ENCODE measurements at regions not wholly inside any gene's neighbourhood (a gene's known extent, or its start where the extent isn't known, plus 50 kb on each side); places are given as distances from the start of the nearest gene placed in this dataset.

GRCh38 chr1:106705971-106706370, 350.5 kb upstream of the PRMT6 start:
- Histone ChIP-seq H3K4me3 (ENCODE audit: low read length) (no peak overlapping the region), H3K4me1 (ENCODE audit: insufficient read depth, low read length) (no peaks in the 10 kb centered on the region), H3K27me3 (ENCODE audit: insufficient read depth, low read length) (no peaks in the 10 kb centered on the region), H3K9me3 (ENCODE audit: low read length) (no peaks in the 10 kb centered on the region), H3K36me3 (ENCODE audit: insufficient read depth, low read length) (no peaks in the 10 kb centered on the region), H2AFZ (ENCODE audit: low read depth, low read length) (no peak overlapping the region)

- Histone ChIP-seq H2AFZ (ENCODE audit: low read depth, low read length) (no peak overlapping the region), H3K36me3 (ENCODE audit: insufficient read depth, low read length) (no peaks in the 10 kb centered on the region), H3K4me3 (ENCODE audit: low read length) (no peak overlapping the region), H3K9me3 (ENCODE audit: low read length) (no peaks in the 10 kb centered on the region), H3K4me1 (ENCODE audit: insufficient read depth, low read length) (no peaks in the 10 kb centered on the region), H3K27me3 (ENCODE audit: insufficient read depth, low read length) (no peaks in the 10 kb centered on the region)
Measured at GRCh38 chr1:106717591-106717990, 338.9 kb upstream of the PRMT6 start.

- Histone ChIP-seq H2AFZ (ENCODE audit: low read depth, low read length) (no peak overlapping the region), H3K9me3 (ENCODE audit: low read length) (no peaks in the 10 kb centered on the region), H3K4me1 (ENCODE audit: insufficient read depth, low read length) (no peaks in the 10 kb centered on the region), H3K27me3 (ENCODE audit: insufficient read depth, low read length) (no peaks in the 10 kb centered on the region), H3K4me3 (ENCODE audit: low read length) (no peak overlapping the region), H3K36me3 (ENCODE audit: insufficient read depth, low read length) (no peaks in the 10 kb centered on the region)
Measured at GRCh38 chr1:106721790-106722189, 334.7 kb upstream of the PRMT6 start.

- Histone ChIP-seq H3K4me3 (ENCODE audit: low read length) (no peak overlapping the region), H2AFZ (ENCODE audit: low read depth, low read length) (no peak overlapping the region), H3K36me3 (ENCODE audit: insufficient read depth, low read length) (no peaks in the 10 kb centered on the region), H3K27me3 (ENCODE audit: insufficient read depth, low read length) (no peaks in the 10 kb centered on the region), H3K4me1 (ENCODE audit: insufficient read depth, low read length) (no peaks in the 10 kb centered on the region), H3K9me3 (ENCODE audit: low read length) (no peaks in the 10 kb centered on the region)
Measured at GRCh38 chr1:106722466-106722865, 334.0 kb upstream of the PRMT6 start.

- Histone ChIP-seq H3K9me3 (ENCODE audit: low read length) (no peaks in the 10 kb centered on the region), H3K4me3 (ENCODE audit: low read length) (no peak overlapping the region), H2AFZ (ENCODE audit: low read depth, low read length) (no peak overlapping the region), H3K27me3 (ENCODE audit: insufficient read depth, low read length) (no peaks in the 10 kb centered on the region), H3K36me3 (ENCODE audit: insufficient read depth, low read length) (no peaks in the 10 kb centered on the region), H3K4me1 (ENCODE audit: insufficient read depth, low read length) (no peaks in the 10 kb centered on the region)
Measured at GRCh38 chr1:106727171-106727570, 329.3 kb upstream of the PRMT6 start.

GRCh38 chr1:106746448-106747085, 309.9 kb upstream of the PRMT6 start:
- no peaks in the 10 kb centered on the region for H3K27me3 ChIP-seq (ENCODE audit: insufficient read depth, low read length)
- no peak overlapping the region for H3K4me3 ChIP-seq (ENCODE audit: low read length)
- peaks cover 15% of the 10 kb centered on the region for H3K4me1 ChIP-seq (ENCODE audit: insufficient read depth, low read length)
- no peaks in the 10 kb centered on the region for H3K36me3 ChIP-seq (ENCODE audit: insufficient read depth, low read length)
- H3K9me3 ChIP-seq (ENCODE audit: low read length): no peaks in the 10 kb centered on the region
- H2AFZ ChIP-seq (ENCODE audit: low read depth, low read length): no peak overlapping the region

- H3K9me3 ChIP-seq (ENCODE audit: low read length): no peaks in the 10 kb centered on the region
Measured at GRCh38 chr1:106747232-106747631, 309.2 kb upstream of the PRMT6 start.

GRCh38 chr1:106747791-106748190, 308.7 kb upstream of the PRMT6 start:
- no peak overlapping the region for H2AFZ ChIP-seq (ENCODE audit: low read depth, low read length)
- no peaks in the 10 kb centered on the region for H3K9me3 ChIP-seq (ENCODE audit: low read length)
- no peak overlapping the region for H3K4me3 ChIP-seq (ENCODE audit: low read length)
- peaks cover 27% of the 10 kb centered on the region for H3K4me1 ChIP-seq (ENCODE audit: insufficient read depth, low read length)
- H3K36me3 ChIP-seq (ENCODE audit: insufficient read depth, low read length): no peaks in the 10 kb centered on the region
- no peaks in the 10 kb centered on the region for H3K27me3 ChIP-seq (ENCODE audit: insufficient read depth, low read length)

More at GRCh38 chr1:106747232-106747631, 309.2 kb upstream of the PRMT6 start:
- Histone ChIP-seq H3K4me1 (ENCODE audit: insufficient read depth, low read length) (peaks cover 21% of the 10 kb centered on the region), H3K36me3 (ENCODE audit: insufficient read depth, low read length) (no peaks in the 10 kb centered on the region), H3K4me3 (ENCODE audit: low read length) (no peak overlapping the region), H2AFZ (ENCODE audit: low read depth, low read length) (no peak overlapping the region), H3K27me3 (ENCODE audit: insufficient read depth, low read length) (no peaks in the 10 kb centered on the region)

- H3K36me3 ChIP-seq (ENCODE audit: insufficient read depth, low read length): no peaks in the 10 kb centered on the region
- no peak overlapping the region for H3K4me3 ChIP-seq (ENCODE audit: low read length)
- H3K4me1 ChIP-seq (ENCODE audit: insufficient read depth, low read length): peaks cover 35% of the 10 kb centered on the region
- no peaks in the 10 kb centered on the region for H3K27me3 ChIP-seq (ENCODE audit: insufficient read depth, low read length)
- no peak overlapping the region for H2AFZ ChIP-seq (ENCODE audit: low read depth, low read length)
- H3K9me3 ChIP-seq (ENCODE audit: low read length): no peaks in the 10 kb centered on the region
Measured at GRCh38 chr1:106748606-106749005, 307.9 kb upstream of the PRMT6 start.

- Histone ChIP-seq H2AFZ (ENCODE audit: low read depth, low read length) (no peak overlapping the region), H3K36me3 (ENCODE audit: insufficient read depth, low read length) (no peaks in the 10 kb centered on the region), H3K9me3 (ENCODE audit: low read length) (no peaks in the 10 kb centered on the region), H3K4me3 (ENCODE audit: low read length) (no peak overlapping the region), H3K27me3 (ENCODE audit: insufficient read depth, low read length) (no peaks in the 10 kb centered on the region), H3K4me1 (ENCODE audit: insufficient read depth, low read length) (peaks cover 40% of the 10 kb centered on the region)
Measured at GRCh38 chr1:106749491-106749890, 307.0 kb upstream of the PRMT6 start.

GRCh38 chr1:106749906-106750305, 306.6 kb upstream of the PRMT6 start:
- Histone ChIP-seq H3K4me3 (ENCODE audit: low read length) (no peak overlapping the region), H3K36me3 (ENCODE audit: insufficient read depth, low read length) (no peaks in the 10 kb centered on the region), H3K27me3 (ENCODE audit: insufficient read depth, low read length) (no peaks in the 10 kb centered on the region), H2AFZ (ENCODE audit: low read depth, low read length) (no peak overlapping the region), H3K4me1 (ENCODE audit: insufficient read depth, low read length) (peaks cover 40% of the 10 kb centered on the region), H3K9me3 (ENCODE audit: low read length) (no peaks in the 10 kb centered on the region)

GRCh38 chr1:106751002-106751401, 305.5 kb upstream of the PRMT6 start:
- H3K36me3 ChIP-seq (ENCODE audit: insufficient read depth, low read length): no peaks in the 10 kb centered on the region
- no peak overlapping the region for H2AFZ ChIP-seq (ENCODE audit: low read depth, low read length)
- H3K4me1 ChIP-seq (ENCODE audit: insufficient read depth, low read length): peaks cover 39% of the 10 kb centered on the region
- H3K9me3 ChIP-seq (ENCODE audit: low read length): no peaks in the 10 kb centered on the region
- no peaks in the 10 kb centered on the region for H3K27me3 ChIP-seq (ENCODE audit: insufficient read depth, low read length)
- H3K4me3 ChIP-seq (ENCODE audit: low read length): no peak overlapping the region

GRCh38 chr1:106753066-106753465, 303.4 kb upstream of the PRMT6 start:
- no peaks in the 10 kb centered on the region for H3K9me3 ChIP-seq (ENCODE audit: low read length)
- H3K4me1 ChIP-seq (ENCODE audit: insufficient read depth, low read length): peaks cover 30% of the 10 kb centered on the region
- H2AFZ ChIP-seq (ENCODE audit: low read depth, low read length): no peak overlapping the region
- H3K36me3 ChIP-seq (ENCODE audit: insufficient read depth, low read length): no peaks in the 10 kb centered on the region
- no peak overlapping the region for H3K4me3 ChIP-seq (ENCODE audit: low read length)
- no peaks in the 10 kb centered on the region for H3K27me3 ChIP-seq (ENCODE audit: insufficient read depth, low read length)

GRCh38 chr1:106754957-106755356, 301.5 kb upstream of the PRMT6 start:
- Histone ChIP-seq H2AFZ (ENCODE audit: low read depth, low read length) (no peak overlapping the region), H3K9me3 (ENCODE audit: low read length) (no peaks in the 10 kb centered on the region)

More at GRCh38 chr1:106754957-106755356, 301.5 kb upstream of the PRMT6 start:
- H3K27me3 ChIP-seq (ENCODE audit: insufficient read depth, low read length): no peaks in the 10 kb centered on the region
- H3K4me3 ChIP-seq (ENCODE audit: low read length): no peak overlapping the region
- peaks cover 30% of the 10 kb centered on the region for H3K4me1 ChIP-seq (ENCODE audit: insufficient read depth, low read length)
- H3K36me3 ChIP-seq (ENCODE audit: insufficient read depth, low read length): no peaks in the 10 kb centered on the region
